ENCODE measurements at regions not wholly inside any gene's neighbourhood (a gene's known extent, or its start where the extent isn't known, plus 50 kb on each side); places are given as distances from the start of the nearest gene placed in this dataset.

GRCh38 chr2:12932192-12932591 lies 215.5 kb downstream of the TRIB2 start:
- no peak for DNase-seq

GRCh38 chr2:12934146-12934756 lies 217.5 kb downstream of the TRIB2 start:
- no peak for DNase-seq

- no peak for DNase-seq
Observed at GRCh38 chr2:12935222-12935621, 218.5 kb downstream of the TRIB2 start.

GRCh38 chr2:12935796-12936195 lies 219.1 kb downstream of the TRIB2 start:
- DNase-seq = no peak

DNA sequence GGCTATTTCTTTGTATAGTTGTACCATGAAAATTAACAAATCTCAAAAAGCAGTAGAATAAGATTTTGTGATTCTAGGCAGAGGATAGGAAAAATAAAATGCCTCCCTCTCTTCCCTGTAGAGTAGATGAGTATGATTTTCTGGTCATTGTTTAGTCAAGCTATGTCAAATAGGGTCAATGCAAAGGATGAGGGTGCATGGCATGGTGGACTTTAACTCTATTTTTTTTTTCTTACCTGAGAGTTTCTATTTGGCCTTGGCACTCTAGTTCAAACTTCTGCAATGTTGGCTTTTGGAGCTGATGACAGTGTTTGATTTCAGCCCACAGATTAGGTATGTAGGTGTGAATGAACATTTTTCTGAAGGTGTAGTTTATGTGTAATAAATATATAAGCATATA lies 224.5 kb downstream of the TRIB2 start:
- no peak for DNase-seq

GRCh38 chr2:12948231-12948960 lies 231.7 kb downstream of the TRIB2 start:
- DNase-seq = no peak

DNA sequence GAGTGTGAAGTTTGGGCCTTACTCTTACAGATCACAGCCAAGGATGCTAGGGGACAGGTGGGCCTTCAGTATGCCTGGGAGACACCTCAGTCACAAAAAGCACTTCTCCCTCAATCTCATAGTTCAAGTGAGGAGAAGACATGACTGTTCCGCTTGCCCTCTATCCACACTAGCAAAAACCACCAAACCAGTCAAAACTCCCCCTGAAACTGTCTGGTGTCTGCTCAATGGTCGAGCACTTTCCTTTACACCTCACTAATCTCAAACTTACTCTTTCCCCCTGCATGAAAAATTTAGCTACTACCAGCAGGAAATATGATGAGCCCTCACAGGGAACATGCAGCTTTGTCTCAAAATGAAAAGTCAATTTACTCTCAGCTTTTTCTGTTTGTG lies 232.2 kb downstream of the TRIB2 start:
- no peak for DNase-seq

- no peak for DNase-seq
Observed at GRCh38 chr2:12949406-12949805, 232.7 kb downstream of the TRIB2 start.

DNA sequence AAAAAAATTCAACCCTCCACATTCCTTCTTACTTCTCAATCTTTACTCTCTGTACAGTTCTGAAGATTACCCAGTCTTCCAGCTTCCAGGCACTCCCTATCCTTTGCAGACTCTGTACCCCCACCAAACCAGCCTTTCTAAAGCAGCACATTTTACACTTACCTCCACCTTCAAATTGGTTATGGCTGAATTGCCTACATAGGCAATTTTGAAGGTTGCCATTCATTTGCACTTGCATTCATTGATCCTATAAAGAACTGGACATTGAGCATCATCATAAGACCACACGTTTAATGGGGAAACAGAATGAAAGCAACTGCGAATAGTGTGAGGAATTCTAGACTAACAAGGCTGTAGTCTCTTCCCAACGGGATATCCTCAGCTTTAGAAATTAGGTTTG lies 233.4 kb downstream of the TRIB2 start:
- no peak for DNase-seq

GRCh38 chr2:12950957-12951656 lies 234.4 kb downstream of the TRIB2 start:
- DNase-seq = no peak

GRCh38 chr2:12951657-12951973 lies 234.9 kb downstream of the TRIB2 start:
- DNase-seq = no peak

- DNase-seq = no peak
Observed at GRCh38 chr2:12953596-12953995, 236.9 kb downstream of the TRIB2 start.

- DNase-seq = no peak
Observed at GRCh38 chr2:12955864-12956263, 239.1 kb downstream of the TRIB2 start.

- no peak for DNase-seq
Observed at GRCh38 chr2:12957251-12957650, 240.5 kb downstream of the TRIB2 start.

- DNase-seq = no peak
Observed at GRCh38 chr2:12959935-12960334, 243.2 kb downstream of the TRIB2 start.

DNA sequence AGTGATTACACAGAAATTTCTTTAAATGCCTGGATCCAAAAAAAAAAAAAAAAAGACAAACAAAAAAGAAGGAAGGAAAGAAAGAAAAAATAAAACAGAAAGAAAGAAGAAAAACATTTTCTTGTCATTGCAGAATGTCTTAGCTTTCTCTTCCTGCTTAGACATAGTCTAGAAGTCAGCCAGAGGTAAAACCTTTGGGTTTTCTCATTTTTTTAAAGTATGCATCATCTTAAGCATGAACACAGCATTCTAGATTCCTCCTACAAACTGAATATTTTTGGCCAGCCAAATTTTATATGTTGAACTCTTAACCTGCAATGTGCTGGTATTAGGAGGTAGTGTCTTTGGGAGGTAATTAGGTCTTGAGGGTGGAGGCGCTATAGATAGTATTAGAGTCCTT lies 243.9 kb downstream of the TRIB2 start:
- DNase-seq = no peak

GRCh38 chr2:12964904-12965539 lies 248.3 kb downstream of the TRIB2 start:
- DNase-seq = no peak

- no peak for DNase-seq
Observed at GRCh38 chr2:12965540-12966269, 249.0 kb downstream of the TRIB2 start.

- DNase-seq = no peak
Observed at GRCh38 chr2:12967804-12968203, 251.1 kb downstream of the TRIB2 start.

DNA sequence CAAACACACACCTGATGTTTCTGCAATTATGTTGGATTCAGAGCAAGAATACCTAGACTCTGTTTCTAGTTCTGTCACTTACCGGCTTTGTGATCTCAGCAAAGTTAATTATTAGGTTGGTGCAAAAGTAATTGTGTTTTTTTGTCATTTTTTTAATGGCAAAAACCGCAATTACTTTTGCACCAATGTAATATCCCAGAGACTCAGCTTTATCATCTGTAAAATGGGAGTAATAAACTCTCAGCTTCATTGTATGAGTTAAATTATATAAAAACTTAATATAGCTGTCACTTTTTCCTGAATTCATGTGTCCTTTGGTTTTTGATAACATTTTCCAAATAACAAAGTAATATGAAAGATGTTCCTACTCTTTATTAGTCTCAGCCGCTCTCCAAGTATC lies 251.7 kb downstream of the TRIB2 start:
- no peak for DNase-seq

DNA sequence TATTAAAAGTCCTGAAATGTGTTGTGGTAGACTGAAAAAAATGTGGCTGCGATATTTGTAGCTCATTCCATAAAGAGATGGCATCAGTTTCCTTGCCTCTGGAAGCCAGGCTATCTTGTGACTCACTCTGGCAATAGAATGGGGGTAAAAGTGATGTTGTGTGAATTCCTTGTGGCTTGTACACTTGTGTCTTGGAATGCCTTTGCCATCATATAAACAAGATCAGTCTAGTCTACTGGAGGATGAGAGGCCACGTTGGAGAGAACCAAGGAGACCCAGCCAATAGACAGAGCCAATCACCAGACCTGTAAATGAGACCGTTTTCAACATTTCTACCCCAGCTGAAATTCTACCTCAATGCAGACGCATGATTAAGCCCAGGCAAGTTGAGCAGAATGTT lies 254.1 kb downstream of the TRIB2 start:
- DNase-seq = no peak

GRCh38 chr2:12971581-12972365 lies 255.0 kb downstream of the TRIB2 start:
- no peak for DNase-seq

All from NCI-H146 (cell line).